NOMO-1 treated with dmso at 0.1 percent for 144 hours (cell line): ENCODE measurements at regions not wholly inside any gene's neighbourhood (a gene's known extent, or its start where the extent isn't known, plus 50 kb on each side); places are given as distances from the start of the nearest gene placed in this dataset.
"Not testable (repeated sequence)": the region's sequence is repeated elsewhere in the genome, so short reads cannot be mapped to it uniquely, and the experiment has no call there.

ENCODE experiments used
- DNase-seq: peaks from one replicate; lab custom pipeline; 2025; ENCODE audit not compliant: unreplicated experiment; lab: John Stamatoyannopoulos, UW

- DNase-seq = no peak
These were observed 303.7 kb downstream of the CDH19 start for GRCh38 chr18:66300141-66300540.

- no peak for DNase-seq
These were observed 323.4 kb downstream of the CDH19 start for GRCh38 chr18:66280470-66280869.

- DNase-seq = no peak
These were observed 331.9 kb downstream of the CDH19 start for GRCh38 chr18:66271962-66272361.

GRCh38 chr18:66264130-66264529, 339.8 kb downstream of the CDH19 start:
- no peak for DNase-seq

GRCh38 chr18:66254121-66254520, 349.8 kb downstream of the CDH19 start:
- DNase-seq = no peak

- no peak for DNase-seq
These were observed 351.2 kb downstream of the CDH19 start for GRCh38 chr18:66252703-66253102.

- no peak for DNase-seq
These were observed 368.7 kb downstream of the CDH19 start for GRCh38 chr18:66235206-66235605.

- no peak for DNase-seq
These were observed 377.1 kb downstream of the CDH19 start for GRCh38 chr18:66226782-66227181.

GRCh38 chr18:66223317-66223716, 380.6 kb downstream of the CDH19 start:
- DNase-seq = not testable (repeated sequence)

- no peak for DNase-seq
These were observed 381.7 kb downstream of the CDH19 start for GRCh38 chr18:66222174-66222573.

GRCh38 chr18:66219817-66220216, 384.1 kb downstream of the CDH19 start:
- no peak for DNase-seq

- DNase-seq = no peak
These were observed 392.1 kb downstream of the CDH19 start for GRCh38 chr18:66211749-66212148.

- no peak for DNase-seq
These were observed 393.0 kb downstream of the CDH19 start for GRCh38 chr18:66210875-66211274.

- DNase-seq = no peak
These were observed 394.2 kb downstream of the CDH19 start for GRCh38 chr18:66209656-66210055.

GRCh38 chr18:66196805-66197204, 407.1 kb downstream of the CDH19 start:
- no peak for DNase-seq

GRCh38 chr18:66193938-66194337, 410.0 kb downstream of the CDH19 start:
- DNase-seq = no peak

- DNase-seq = no peak
These were observed 410.5 kb downstream of the CDH19 start for GRCh38 chr18:66193394-66193793.

- DNase-seq = no peak
These were observed 417.9 kb downstream of the CDH7 start for GRCh38 chr18:66168685-66169235.

- DNase-seq = no peak
These were observed 417.2 kb downstream of the CDH7 start for GRCh38 chr18:66167829-66168684.

GRCh38 chr18:66160007-66160406, 409.2 kb downstream of the CDH7 start:
- no peak for DNase-seq

- DNase-seq = no peak
These were observed 408.6 kb downstream of the CDH7 start for GRCh38 chr18:66159451-66159850.

- DNase-seq = no peak
These were observed 406.3 kb downstream of the CDH7 start for GRCh38 chr18:66156946-66157687.
